ENCODE measurements at regions not wholly inside any gene's neighbourhood (a gene's known extent, or its start where the extent isn't known, plus 50 kb on each side); places are given as distances from the start of the nearest gene placed in this dataset.

DNA sequence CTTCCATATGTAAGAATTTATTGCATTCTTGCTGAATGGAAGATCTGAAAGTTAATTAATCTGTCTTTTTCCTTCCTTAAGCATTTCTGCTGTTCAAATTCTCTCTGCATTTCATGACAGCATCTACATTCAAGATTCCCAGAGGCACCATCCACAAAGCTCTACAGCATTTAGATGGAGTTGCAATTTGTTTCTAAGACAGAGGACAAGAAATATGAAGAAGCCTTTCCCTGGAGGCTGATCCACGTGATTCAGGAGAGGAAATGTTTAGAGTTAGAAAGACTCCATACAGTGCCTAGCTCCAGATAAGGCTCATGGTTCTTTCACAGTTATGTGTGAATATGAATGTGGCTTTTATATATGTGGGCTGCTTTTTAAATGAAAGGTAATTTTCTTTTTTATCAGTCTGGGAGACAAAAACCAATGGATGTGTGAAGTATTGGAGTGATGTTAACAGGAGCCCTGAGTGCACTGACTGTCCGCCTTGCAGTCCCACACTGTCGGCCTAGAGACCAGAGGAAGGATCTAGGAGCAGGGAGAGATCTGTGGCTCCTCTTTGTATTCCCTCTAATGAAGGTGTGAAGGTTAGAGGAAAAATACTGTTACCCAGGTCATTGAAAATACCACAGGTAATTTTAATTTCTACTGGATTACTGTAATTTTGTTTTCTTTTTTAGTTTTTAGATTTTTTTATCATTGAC is 686.6 kb upstream of the GJE1 start:
- no peak for TF ChIP-seq EZH2phosphoT487 (IDR thresholded peaks at IDR 0.05; ENCODE audit: low read depth, severe bottlenecking, unreplicated experiment)
- no peak for TF ChIP-seq CTCF (IDR thresholded peaks at IDR 0.05; ENCODE audit: poor library complexity)

Measured in hepatocyte (in vitro differentiated cells).